Sigmoid colon (tissue), 3 donors: ENCODE measurements at regions not wholly inside any gene's neighbourhood (a gene's known extent, or its start where the extent isn't known, plus 50 kb on each side); places are given as distances from the start of the nearest gene placed in this dataset.
A peak's percentile ranks its signal among the peaks of the same experiment; 100 is the strongest.

Experiments
- CTCF ChIP-seq, 4 experiments: fragments of 450-650 bp in 3 of 4; fragments of 200-600 bp in 1 of 4; IDR thresholded peaks; one replicate each; pipeline ENCODE4 v1.5.1; 2016 to 2019; ENCODE audit warnings: antibody characterized with exemption in 4 of 4, mild to moderate bottlenecking in 3 of 4, moderate library complexity in 2 of 4
- POLR2A ChIP-seq, 2 donors: fragments of 450-650 bp; IDR thresholded peaks; one replicate each; pipeline ENCODE4 v1.6.1; 2016; ENCODE audit warnings: antibody characterized with exemption in 2 of 2, mild to moderate bottlenecking in 2 of 2, moderate library complexity in 2 of 2

- peak in 1 of 4 experiments; percentile 13 for TF ChIP-seq CTCF (IDR thresholded peaks at IDR 0.05)
- no peak for TF ChIP-seq POLR2A (IDR thresholded peaks at IDR 0.05)
Observed at GRCh38 chr13:84844473-84844872, 954.7 kb downstream of the SLITRK6 start.
